G401 (cell line): ENCODE measurements at regions not wholly inside any gene's neighbourhood (a gene's known extent, or its start where the extent isn't known, plus 50 kb on each side); places are given as distances from the start of the nearest gene placed in this dataset.
A peak's percentile ranks its signal among the peaks of the same experiment; 100 is the strongest.
"Not testable (repeated sequence)": the region's sequence is repeated elsewhere in the genome, so short reads cannot be mapped to it uniquely, and the experiment has no call there.

Experiments
- DNase-seq: peaks from one replicate; pipeline ENCODE4 v3.0.0-alpha.2; 2015; ENCODE audit warnings: low spot score
- in situ Hi-C: cut with HindIII; loops from 2 replicates; pipeline ENCODE4 v1.10.0; 2016; ENCODE audit warnings: low sequenced_read_pairs, mixed read lengths

DNA sequence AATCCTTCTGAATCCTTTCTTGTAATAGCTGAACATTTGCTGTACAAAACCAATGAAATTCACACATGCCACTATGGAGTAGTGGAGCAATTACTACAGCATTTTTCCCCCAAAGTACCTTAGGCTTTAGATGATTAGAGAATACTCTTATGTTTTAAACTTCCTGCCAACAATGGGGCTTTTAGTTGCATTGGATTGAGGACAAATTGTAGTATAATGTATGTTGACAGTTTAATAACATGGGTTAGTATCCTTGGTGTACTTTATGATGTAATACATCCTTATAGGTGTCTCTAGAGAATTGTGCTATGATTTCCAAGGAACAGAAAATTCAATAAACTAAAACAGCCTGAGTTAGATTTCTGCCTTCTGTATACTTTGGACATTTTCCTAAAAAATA, 422.7 kb upstream of the GRAMD2B start:
- DNase-seq: no peak
- in situ Hi-C loops: no loop called here

- DNase-seq: peak; percentile 84
- in situ Hi-C loops: no loop called here
Observed at GRCh38 chr5:126002222-126002897, 420.8 kb upstream of the GRAMD2B start.

DNA sequence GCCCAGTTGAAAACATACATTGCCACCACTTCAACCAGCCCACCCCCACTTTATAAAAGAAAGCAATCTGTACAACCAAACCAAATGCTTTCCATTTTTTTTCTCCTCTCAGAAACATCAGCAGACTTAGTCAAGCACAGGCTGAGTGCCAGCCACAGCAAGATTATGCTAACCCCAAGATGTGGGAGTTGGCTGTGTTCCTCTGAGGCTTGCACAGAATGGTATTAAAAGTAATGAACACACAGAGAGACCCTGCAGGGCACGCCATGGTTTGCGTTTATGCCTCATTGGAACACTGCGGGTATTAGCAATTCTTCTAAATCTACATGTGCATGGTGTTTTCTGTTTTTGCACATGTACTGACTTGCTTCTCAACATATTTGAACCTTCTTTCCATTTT, 419.9 kb upstream of the GRAMD2B start:
- DNase-seq: peak; percentile 31

GRCh38 chr5:126004636-126005035, 418.6 kb upstream of the GRAMD2B start:
- DNase-seq: no peak
- in situ Hi-C loops: no loop called here

More for the DNA sequence above, 419.9 kb upstream of the GRAMD2B start:
- in situ Hi-C loops: no loop called here

- DNase-seq: no peak
- in situ Hi-C loops: no loop called here
Observed at GRCh38 chr5:126007841-126008240, 415.4 kb upstream of the GRAMD2B start.

GRCh38 chr5:126009566-126009965, 413.6 kb upstream of the GRAMD2B start:
- no peak for DNase-seq
- in situ Hi-C loops: no loop called here

GRCh38 chr5:126011526-126011925, 411.7 kb upstream of the GRAMD2B start:
- in situ Hi-C loops, DNase-seq: not testable (repeated sequence)

- in situ Hi-C loops: no loop called here
- no peak for DNase-seq
Observed at GRCh38 chr5:126014676-126015075, 408.5 kb upstream of the GRAMD2B start.

- no peak for DNase-seq
- in situ Hi-C loops: no loop called here
Observed at GRCh38 chr5:126015235-126016181, 407.7 kb upstream of the GRAMD2B start.

- in situ Hi-C loops: no loop called here
- peak; percentile 85 for DNase-seq
Observed at GRCh38 chr5:126016256-126016655, 407.0 kb upstream of the GRAMD2B start.

DNA sequence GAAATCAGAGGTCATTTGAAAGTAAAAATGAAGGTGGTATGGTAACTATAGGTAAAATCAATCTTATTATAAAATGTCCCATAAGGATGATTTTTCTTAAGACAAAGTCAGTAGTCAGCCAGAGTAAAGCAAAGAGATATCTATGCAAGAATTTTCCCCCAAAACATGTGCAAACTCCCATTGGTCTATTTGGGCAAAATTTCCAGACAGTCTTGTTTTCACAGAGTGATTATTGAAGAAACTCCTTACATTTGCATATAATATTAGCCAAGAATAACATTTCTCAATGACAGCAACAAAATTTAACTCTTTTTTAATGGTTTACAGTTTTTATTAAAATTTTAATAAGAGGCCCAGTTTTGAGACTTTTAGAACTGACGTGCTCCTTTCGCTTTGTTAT, 406.1 kb upstream of the GRAMD2B start:
- DNase-seq: no peak

GRCh38 chr5:126020770-126021169, 402.4 kb upstream of the GRAMD2B start:
- in situ Hi-C loops: no loop called here

More for the DNA sequence above, 406.1 kb upstream of the GRAMD2B start:
- in situ Hi-C loops: no loop called here

GRCh38 chr5:126023994-126024441, 399.2 kb upstream of the GRAMD2B start:
- in situ Hi-C loops: no loop called here
- DNase-seq: no peak

More at GRCh38 chr5:126020770-126021169, 402.4 kb upstream of the GRAMD2B start:
- DNase-seq: no peak

DNA sequence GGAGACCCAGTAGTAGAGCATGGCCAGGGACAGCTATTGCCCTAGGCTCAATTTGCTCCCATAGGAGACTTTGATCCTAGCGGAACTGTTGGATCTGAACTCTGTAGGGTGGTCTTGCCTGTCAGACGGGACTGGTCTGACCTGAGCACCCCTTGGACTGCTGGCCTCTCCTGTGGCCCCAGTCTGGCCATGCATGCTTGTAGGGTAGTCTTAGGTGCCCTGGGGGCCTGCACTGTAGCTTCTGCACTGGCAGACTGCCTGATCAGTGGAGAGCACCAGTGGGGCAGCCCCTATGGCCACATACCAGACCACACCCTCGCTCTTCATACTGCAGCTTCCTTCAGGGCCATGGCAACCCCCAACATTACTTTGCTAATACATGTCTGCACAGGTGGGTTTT, 396.1 kb upstream of the GRAMD2B start:
- DNase-seq: no peak
- in situ Hi-C loops: no loop called here

- in situ Hi-C loops: no loop called here
- no peak for DNase-seq
Observed at GRCh38 chr5:126027652-126028051, 395.6 kb upstream of the GRAMD2B start.

GRCh38 chr5:126028336-126028735, 394.9 kb upstream of the GRAMD2B start:
- in situ Hi-C loops: no loop called here

DNA sequence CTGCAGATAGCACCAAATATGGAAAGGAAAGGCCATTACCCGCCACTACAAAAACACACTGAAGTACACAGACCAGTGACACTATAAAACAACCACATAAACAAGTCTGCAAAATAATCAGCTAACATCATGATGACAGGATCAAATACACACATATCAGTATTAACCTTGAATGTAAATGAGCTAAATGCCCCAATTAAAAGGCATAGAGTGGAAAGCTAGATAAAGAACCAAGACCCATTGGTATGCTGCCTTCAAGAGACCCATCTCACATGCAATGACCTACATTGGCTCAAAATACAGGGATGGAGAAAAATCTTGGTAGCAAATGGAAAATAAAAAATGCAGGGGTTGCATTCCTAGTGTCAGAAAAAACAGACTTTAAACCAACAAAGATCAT, 393.9 kb upstream of the GRAMD2B start:
- in situ Hi-C loops, DNase-seq: not testable (repeated sequence)

More at GRCh38 chr5:126028336-126028735, 394.9 kb upstream of the GRAMD2B start:
- no peak for DNase-seq

DNA sequence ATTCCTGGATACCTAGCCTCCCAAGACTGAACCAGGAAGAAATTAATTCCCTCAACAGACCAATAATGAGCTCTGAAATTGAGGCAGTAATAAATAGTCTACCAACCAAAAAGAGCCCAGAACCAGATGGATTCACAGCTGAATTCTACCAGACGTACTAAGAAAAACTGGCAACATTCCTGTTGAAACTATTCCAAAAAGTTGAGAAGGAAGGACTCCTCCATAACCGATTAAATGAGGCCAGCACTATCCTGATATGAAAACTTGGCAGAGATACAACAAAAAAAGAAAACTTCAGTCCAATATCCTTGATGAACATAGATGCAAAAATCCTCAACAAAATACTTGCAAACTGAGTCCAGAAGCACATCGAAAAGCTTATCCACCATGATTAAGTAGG, 392.5 kb upstream of the GRAMD2B start:
- in situ Hi-C loops: no loop called here
- no peak for DNase-seq

DNA sequence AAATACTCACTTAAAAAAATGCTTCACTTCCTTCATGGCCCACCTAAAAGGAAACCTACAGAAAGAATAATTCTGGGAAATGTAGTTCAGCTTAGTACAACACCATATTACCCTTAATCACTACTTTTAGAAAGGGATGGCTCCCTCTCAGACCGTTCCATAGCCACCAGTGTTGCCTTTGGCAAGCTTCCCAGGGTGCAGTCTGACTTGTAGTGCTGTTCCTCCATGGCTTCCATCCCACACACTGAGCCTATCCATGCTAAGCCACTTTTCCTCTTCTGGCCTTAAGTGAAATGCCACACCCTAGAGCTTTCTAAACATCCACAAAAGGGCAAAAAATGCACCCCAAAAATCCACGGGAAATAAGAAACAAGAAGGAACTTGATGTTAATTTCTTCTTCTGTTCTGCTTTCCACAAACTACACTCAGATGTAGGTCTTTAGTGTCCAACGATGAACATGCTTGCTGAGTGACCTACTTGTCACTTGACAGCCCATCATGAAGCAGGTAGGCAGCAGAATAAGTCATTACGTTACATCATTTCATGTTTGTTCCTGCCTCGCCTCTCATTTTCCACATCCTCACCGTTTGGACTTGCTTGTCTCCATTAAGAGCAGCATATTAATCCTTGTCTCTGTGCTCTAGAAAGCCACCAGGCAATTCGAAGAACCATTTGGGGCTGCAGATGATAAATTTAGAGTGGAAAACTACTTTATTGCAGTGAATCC, 391.1 kb upstream of the GRAMD2B start:
- in situ Hi-C loops: no loop called here
- DNase-seq: peak; percentile 39

DNA sequence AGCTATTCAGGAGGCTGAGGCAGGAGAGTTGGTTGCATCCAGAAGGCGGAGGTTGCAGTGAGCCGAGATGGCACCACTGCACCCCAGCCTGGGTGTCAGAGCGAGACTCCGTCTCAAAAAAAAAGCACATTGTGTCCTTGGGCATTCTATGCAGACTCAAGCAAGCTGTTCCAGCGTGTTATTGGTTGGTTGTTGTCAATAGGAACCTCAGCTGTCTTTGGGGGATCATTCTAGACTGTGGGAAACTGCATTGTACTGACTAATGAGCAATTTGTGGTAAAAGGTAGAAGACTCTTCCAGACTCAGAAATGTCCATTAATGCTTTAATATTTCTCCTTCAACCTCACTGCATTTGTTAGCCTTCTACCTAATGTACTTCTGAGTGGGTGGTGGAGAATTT, 379.5 kb upstream of the GRAMD2B start:
- DNase-seq: no peak
- in situ Hi-C loops: no loop called here
